Liver (tissue), 3 donors: ENCODE measurements at regions not wholly inside any gene's neighbourhood (a gene's known extent, or its start where the extent isn't known, plus 50 kb on each side); places are given as distances from the start of the nearest gene placed in this dataset.

Source experiments
- GABPA ChIP-seq, 2 donors: IDR thresholded peaks in 1 of 2; conservative IDR thresholded peaks in 1 of 2; 2 replicates each; pipeline ENCODE4 v1.6.1; 2016; ENCODE audit warnings: antibody characterized with exemption in 2 of 2, mild to moderate bottlenecking in 1 of 2, moderate library complexity in 1 of 2
- HNF4G ChIP-seq: IDR thresholded peaks from 2 replicates; pipeline ENCODE4 v1.6.1; 2016; ENCODE audit warnings: antibody characterized with exemption
- TAF1 ChIP-seq: conservative IDR thresholded peaks from 2 replicates; pipeline ENCODE4 v1.6.1; 2016; ENCODE audit warnings: antibody characterized with exemption, mild to moderate bottlenecking
- YY1 ChIP-seq: IDR thresholded peaks from 2 replicates; pipeline ENCODE4 v1.6.1; 2016; ENCODE audit warnings: antibody characterized with exemption, mild to moderate bottlenecking
- TF ChIP-seq, protein P1 (sequence below): IDR thresholded peaks from 2 replicates; pipeline ENCODE4 v1.6.1; 2016; ENCODE audit warnings: antibody characterized with exemption
- TF ChIP-seq, protein P2 (sequence below): fragments of 150-350 bp; IDR thresholded peaks from 2 replicates; pipeline ENCODE4 v1.5.1; 2017; ENCODE audit warnings: improper control_type of control experiment, low read depth, low read length; ENCODE audit not compliant: missing input control
- TF ChIP-seq, protein P3 (sequence below): IDR thresholded peaks from 2 replicates; pipeline ENCODE4 v1.6.1; 2016; ENCODE audit warnings: antibody characterized with exemption
- donor health status: healthy.
- donor health status: healthy.

DNA sequence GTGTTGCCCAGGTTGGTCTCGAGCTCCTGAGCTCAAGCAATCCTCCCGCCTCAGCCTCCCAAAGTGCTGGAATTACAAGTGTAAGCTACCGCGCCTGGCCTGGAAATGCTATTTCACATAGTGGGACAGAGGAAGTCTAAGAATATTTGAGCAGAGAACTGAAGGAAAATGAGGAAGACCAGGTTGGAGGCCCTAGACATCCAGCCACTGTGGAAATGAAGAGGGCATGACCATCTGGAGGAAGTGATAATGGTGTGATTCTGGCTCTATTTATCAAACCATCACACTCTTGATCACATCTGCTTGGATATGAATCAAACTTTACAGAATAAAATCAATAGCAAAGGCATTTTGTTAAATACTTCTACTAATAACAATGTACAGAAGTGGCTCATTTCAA lies 65.9 kb upstream of the ARHGEF3 start:
- TF ChIP-seq, protein P1, sequence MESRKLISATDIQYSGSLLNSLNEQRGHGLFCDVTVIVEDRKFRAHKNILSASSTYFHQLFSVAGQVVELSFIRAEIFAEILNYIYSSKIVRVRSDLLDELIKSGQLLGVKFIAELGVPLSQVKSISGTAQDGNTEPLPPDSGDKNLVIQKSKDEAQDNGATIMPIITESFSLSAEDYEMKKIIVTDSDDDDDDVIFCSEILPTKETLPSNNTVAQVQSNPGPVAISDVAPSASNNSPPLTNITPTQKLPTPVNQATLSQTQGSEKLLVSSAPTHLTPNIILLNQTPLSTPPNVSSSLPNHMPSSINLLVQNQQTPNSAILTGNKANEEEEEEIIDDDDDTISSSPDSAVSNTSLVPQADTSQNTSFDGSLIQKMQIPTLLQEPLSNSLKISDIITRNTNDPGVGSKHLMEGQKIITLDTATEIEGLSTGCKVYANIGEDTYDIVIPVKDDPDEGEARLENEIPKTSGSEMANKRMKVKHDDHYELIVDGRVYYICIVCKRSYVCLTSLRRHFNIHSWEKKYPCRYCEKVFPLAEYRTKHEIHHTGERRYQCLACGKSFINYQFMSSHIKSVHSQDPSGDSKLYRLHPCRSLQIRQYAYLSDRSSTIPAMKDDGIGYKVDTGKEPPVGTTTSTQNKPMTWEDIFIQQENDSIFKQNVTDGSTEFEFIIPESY = no peak
- TF ChIP-seq, protein P2, sequence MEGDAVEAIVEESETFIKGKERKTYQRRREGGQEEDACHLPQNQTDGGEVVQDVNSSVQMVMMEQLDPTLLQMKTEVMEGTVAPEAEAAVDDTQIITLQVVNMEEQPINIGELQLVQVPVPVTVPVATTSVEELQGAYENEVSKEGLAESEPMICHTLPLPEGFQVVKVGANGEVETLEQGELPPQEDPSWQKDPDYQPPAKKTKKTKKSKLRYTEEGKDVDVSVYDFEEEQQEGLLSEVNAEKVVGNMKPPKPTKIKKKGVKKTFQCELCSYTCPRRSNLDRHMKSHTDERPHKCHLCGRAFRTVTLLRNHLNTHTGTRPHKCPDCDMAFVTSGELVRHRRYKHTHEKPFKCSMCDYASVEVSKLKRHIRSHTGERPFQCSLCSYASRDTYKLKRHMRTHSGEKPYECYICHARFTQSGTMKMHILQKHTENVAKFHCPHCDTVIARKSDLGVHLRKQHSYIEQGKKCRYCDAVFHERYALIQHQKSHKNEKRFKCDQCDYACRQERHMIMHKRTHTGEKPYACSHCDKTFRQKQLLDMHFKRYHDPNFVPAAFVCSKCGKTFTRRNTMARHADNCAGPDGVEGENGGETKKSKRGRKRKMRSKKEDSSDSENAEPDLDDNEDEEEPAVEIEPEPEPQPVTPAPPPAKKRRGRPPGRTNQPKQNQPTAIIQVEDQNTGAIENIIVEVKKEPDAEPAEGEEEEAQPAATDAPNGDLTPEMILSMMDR = no peak
- TF ChIP-seq YY1 = no peak
- TF ChIP-seq, protein P3, sequence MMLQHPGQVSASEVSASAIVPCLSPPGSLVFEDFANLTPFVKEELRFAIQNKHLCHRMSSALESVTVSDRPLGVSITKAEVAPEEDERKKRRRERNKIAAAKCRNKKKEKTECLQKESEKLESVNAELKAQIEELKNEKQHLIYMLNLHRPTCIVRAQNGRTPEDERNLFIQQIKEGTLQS = no peak
- no peak for TF ChIP-seq HNF4G
- TF ChIP-seq GABPA (IDR thresholded peaks at IDR 0.05 in 1 of 2, conservative IDR thresholded peaks at IDR 0.05 in 1 of 2) = no peak
- TF ChIP-seq TAF1 = no peak
